NCI-H1417 (cell line): ENCODE measurements at regions not wholly inside any gene's neighbourhood (a gene's known extent, or its start where the extent isn't known, plus 50 kb on each side); places are given as distances from the start of the nearest gene placed in this dataset.
"Not testable (repeated sequence)": the region's sequence is repeated elsewhere in the genome, so short reads cannot be mapped to it uniquely, and the experiment has no call there.

Experiments
- DNase-seq, 3 experiments: peaks; one replicate each; lab custom pipeline; 2025; lab: John Stamatoyannopoulos, UW

- no peak for DNase-seq
These were observed 113.9 kb upstream of the EOLA2 start for GRCh38 chrX:150052226-150052625.

- DNase-seq = no peak
These were observed 120.4 kb upstream of the EOLA2 start for GRCh38 chrX:150058728-150059127.

GRCh38 chrX:150060406-150060805 lies 122.1 kb upstream of the EOLA2 start:
- no peak for DNase-seq

- DNase-seq = peak in 2 of 3 experiments; percentile 69 to 95
These were observed 124.2 kb upstream of the EOLA2 start for GRCh38 chrX:150062292-150063137.

GRCh38 chrX:150063138-150063518 lies 124.8 kb upstream of the EOLA2 start:
- DNase-seq = peak in 1 of 3 experiments; percentile 16

GRCh38 chrX:150063674-150064073 lies 125.4 kb upstream of the EOLA2 start:
- DNase-seq = no peak

GRCh38 chrX:150074175-150074574 lies 135.9 kb upstream of the EOLA2 start:
- no peak for DNase-seq

GRCh38 chrX:150080497-150080896 lies 142.2 kb upstream of the EOLA2 start:
- no peak for DNase-seq

- DNase-seq = no peak
These were observed 142.8 kb upstream of the EOLA2 start for GRCh38 chrX:150081076-150081475.

- no peak for DNase-seq
These were observed 146.4 kb upstream of the EOLA2 start for GRCh38 chrX:150084496-150085229.

GRCh38 chrX:150085881-150086280 lies 147.6 kb upstream of the EOLA2 start:
- no peak for DNase-seq

- DNase-seq = no peak
These were observed 148.1 kb upstream of the EOLA2 start for GRCh38 chrX:150086371-150086770.

GRCh38 chrX:150087612-150088011 lies 149.3 kb upstream of the EOLA2 start:
- no peak for DNase-seq

GRCh38 chrX:150088042-150088441 lies 149.8 kb upstream of the EOLA2 start:
- DNase-seq = no peak

- peak in 1 of 3 experiments; percentile 60 for DNase-seq
These were observed 150.7 kb upstream of the EOLA2 start for GRCh38 chrX:150088766-150089518.

- DNase-seq = not testable (repeated sequence)
These were observed 153.0 kb upstream of the EOLA2 start for GRCh38 chrX:150091300-150091699.

GRCh38 chrX:150092549-150092948 lies 154.3 kb upstream of the EOLA2 start:
- DNase-seq = peak; percentile 17 to 96 (median 70)

- no peak for DNase-seq
These were observed 156.1 kb upstream of the EOLA2 start for GRCh38 chrX:150094375-150094774.

- DNase-seq = no peak
These were observed 156.7 kb upstream of the EOLA2 start for GRCh38 chrX:150094996-150095395.

- no peak for DNase-seq
These were observed 161.0 kb upstream of the EOLA2 start for GRCh38 chrX:150099316-150099715.

GRCh38 chrX:150100261-150100660 lies 162.0 kb upstream of the EOLA2 start:
- no peak for DNase-seq

- no peak for DNase-seq
These were observed 180.2 kb upstream of the EOLA2 start for GRCh38 chrX:150118476-150118875.
